ENCODE measurements at regions not wholly inside any gene's neighbourhood (a gene's known extent, or its start where the extent isn't known, plus 50 kb on each side); places are given as distances from the start of the nearest gene placed in this dataset.

DNA sequence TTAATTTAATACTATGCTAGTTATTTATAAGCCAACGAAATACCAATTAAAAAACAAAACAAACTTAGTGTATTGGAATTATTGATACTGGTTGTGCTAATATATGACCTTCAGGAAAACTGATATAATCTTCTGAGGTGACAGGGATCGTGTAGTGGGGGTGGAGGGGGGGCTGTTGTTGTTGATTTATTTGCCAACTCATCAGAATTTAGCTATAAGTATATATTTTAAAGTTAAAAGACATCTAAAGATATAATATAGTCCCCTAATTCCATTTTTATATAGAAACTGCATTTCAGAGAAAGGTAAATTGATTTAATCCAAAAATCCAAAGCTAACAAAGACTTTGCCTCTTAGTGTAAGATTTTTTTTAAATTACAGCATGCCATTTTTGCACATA, 210.5 kb downstream of the LRRK2 start:
- Mint-ChIP-seq H3K4me1 (no peaks in the 10 kb centered on the region), H3K27ac (no peak overlapping the region), H3K36me3 (ENCODE audit: low read depth) (no peaks in the 10 kb centered on the region), H3K4me3 (no peak overlapping the region), H3K27me3 (ENCODE audit: insufficient read depth, low read depth, poor library complexity) (no peaks in the 10 kb centered on the region), H3K9me3 (no peaks in the 10 kb centered on the region)
- H3K9me2 ChIP-seq (ENCODE audit: insufficient read depth) = no peaks in the 10 kb centered on the region
- ATAC-seq (no peak), DNase-seq (ENCODE audit: low spot score) (no peak)
- no peak overlapping the region for H3K4me2 ChIP-seq
- no peak overlapping the region for H3K27ac ChIP-seq (ENCODE audit: low read depth)
- no peaks in the 10 kb centered on the region for H3K36me3 ChIP-seq (ENCODE audit: insufficient read depth)
- H2AFZ ChIP-seq = no peak overlapping the region
- no peak for TF ChIP-seq STAT1 (IDR thresholded peaks at IDR 0.05; ENCODE audit: unreplicated experiment)
- TF ChIP-seq, protein P1, sequence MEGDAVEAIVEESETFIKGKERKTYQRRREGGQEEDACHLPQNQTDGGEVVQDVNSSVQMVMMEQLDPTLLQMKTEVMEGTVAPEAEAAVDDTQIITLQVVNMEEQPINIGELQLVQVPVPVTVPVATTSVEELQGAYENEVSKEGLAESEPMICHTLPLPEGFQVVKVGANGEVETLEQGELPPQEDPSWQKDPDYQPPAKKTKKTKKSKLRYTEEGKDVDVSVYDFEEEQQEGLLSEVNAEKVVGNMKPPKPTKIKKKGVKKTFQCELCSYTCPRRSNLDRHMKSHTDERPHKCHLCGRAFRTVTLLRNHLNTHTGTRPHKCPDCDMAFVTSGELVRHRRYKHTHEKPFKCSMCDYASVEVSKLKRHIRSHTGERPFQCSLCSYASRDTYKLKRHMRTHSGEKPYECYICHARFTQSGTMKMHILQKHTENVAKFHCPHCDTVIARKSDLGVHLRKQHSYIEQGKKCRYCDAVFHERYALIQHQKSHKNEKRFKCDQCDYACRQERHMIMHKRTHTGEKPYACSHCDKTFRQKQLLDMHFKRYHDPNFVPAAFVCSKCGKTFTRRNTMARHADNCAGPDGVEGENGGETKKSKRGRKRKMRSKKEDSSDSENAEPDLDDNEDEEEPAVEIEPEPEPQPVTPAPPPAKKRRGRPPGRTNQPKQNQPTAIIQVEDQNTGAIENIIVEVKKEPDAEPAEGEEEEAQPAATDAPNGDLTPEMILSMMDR (conservative IDR thresholded peaks at IDR 0.05; ENCODE audit: low read depth in 2 of 2) = no peak
- TF ChIP-seq, protein P2, sequence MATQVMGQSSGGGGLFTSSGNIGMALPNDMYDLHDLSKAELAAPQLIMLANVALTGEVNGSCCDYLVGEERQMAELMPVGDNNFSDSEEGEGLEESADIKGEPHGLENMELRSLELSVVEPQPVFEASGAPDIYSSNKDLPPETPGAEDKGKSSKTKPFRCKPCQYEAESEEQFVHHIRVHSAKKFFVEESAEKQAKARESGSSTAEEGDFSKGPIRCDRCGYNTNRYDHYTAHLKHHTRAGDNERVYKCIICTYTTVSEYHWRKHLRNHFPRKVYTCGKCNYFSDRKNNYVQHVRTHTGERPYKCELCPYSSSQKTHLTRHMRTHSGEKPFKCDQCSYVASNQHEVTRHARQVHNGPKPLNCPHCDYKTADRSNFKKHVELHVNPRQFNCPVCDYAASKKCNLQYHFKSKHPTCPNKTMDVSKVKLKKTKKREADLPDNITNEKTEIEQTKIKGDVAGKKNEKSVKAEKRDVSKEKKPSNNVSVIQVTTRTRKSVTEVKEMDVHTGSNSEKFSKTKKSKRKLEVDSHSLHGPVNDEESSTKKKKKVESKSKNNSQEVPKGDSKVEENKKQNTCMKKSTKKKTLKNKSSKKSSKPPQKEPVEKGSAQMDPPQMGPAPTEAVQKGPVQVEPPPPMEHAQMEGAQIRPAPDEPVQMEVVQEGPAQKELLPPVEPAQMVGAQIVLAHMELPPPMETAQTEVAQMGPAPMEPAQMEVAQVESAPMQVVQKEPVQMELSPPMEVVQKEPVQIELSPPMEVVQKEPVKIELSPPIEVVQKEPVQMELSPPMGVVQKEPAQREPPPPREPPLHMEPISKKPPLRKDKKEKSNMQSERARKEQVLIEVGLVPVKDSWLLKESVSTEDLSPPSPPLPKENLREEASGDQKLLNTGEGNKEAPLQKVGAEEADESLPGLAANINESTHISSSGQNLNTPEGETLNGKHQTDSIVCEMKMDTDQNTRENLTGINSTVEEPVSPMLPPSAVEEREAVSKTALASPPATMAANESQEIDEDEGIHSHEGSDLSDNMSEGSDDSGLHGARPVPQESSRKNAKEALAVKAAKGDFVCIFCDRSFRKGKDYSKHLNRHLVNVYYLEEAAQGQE (IDR thresholded peaks at IDR 0.05; ENCODE audit: unreplicated experiment) = no peak
- TF ChIP-seq JUNB (IDR thresholded peaks at IDR 0.05; ENCODE audit: unreplicated experiment) = no peak
- no peak for TF ChIP-seq POLR2AphosphoS5 (IDR thresholded peaks at IDR 0.05; ENCODE audit: low read depth)
- no peak for TF ChIP-seq EZH2phosphoT487 (IDR thresholded peaks at IDR 0.05; ENCODE audit: unreplicated experiment)
- TF ChIP-seq ZNF114 (CRISPR knock-in tag; IDR thresholded peaks at IDR 0.05) = no peak
- TF ChIP-seq EZH2 (IDR thresholded peaks at IDR 0.05; ENCODE audit: low read depth, unreplicated experiment) = no peak
- TF ChIP-seq ZNF331 (CRISPR knock-in tag; IDR thresholded peaks at IDR 0.05; ENCODE audit: low read depth) = no peak
- no peak for TF ChIP-seq CREB1 (CRISPR knock-in tag; IDR thresholded peaks at IDR 0.05; ENCODE audit: low read depth)
- H3K79me2 ChIP-seq (replicated peaks; ENCODE audit: insufficient read depth) = no peaks in the 10 kb centered on the region
- H3K4me1 ChIP-seq (ENCODE audit: insufficient read depth) = no peaks in the 10 kb centered on the region
- no peak overlapping the region for H3K4me3 ChIP-seq
- no peaks in the 10 kb centered on the region for H4K20me1 ChIP-seq (replicated peaks; ENCODE audit: insufficient read depth)
- no peaks in the 10 kb centered on the region for H3F3A ChIP-seq (replicated peaks; ENCODE audit: low read depth)
- no peaks in the 10 kb centered on the region for H3K27me3 ChIP-seq (ENCODE audit: insufficient read depth)

GRCh38 chr12:40435951-40436350, 211.2 kb downstream of the LRRK2 start:
- no peak for ATAC-seq

More at GRCh38 chr12:40435951-40436350, 211.2 kb downstream of the LRRK2 start:
- no peaks in the 10 kb centered on the region for H4K20me1 ChIP-seq (replicated peaks; ENCODE audit: insufficient read depth)
- Mint-ChIP-seq H3K9me3 (no peaks in the 10 kb centered on the region), H3K27me3 (ENCODE audit: insufficient read depth, low read depth, poor library complexity) (no peaks in the 10 kb centered on the region), H3K4me1 (no peaks in the 10 kb centered on the region), H3K27ac (no peak overlapping the region), H3K36me3 (ENCODE audit: low read depth) (no peaks in the 10 kb centered on the region), H3K4me3 (no peak overlapping the region)
- H3K9me2 ChIP-seq (ENCODE audit: insufficient read depth) = no peaks in the 10 kb centered on the region
- TF ChIP-seq NANOG (IDR thresholded peaks at IDR 0.05; ENCODE audit: borderline replicate concordance) (no peak), ZNF331 (CRISPR knock-in tag; IDR thresholded peaks at IDR 0.05; ENCODE audit: low read depth) (no peak), JUNB (IDR thresholded peaks at IDR 0.05; ENCODE audit: unreplicated experiment) (no peak), POLR2AphosphoS5 (IDR thresholded peaks at IDR 0.05; ENCODE audit: low read depth) (no peak), ETS1 (IDR thresholded peaks at IDR 0.05) (no peak), EZH2phosphoT487 (IDR thresholded peaks at IDR 0.05; ENCODE audit: unreplicated experiment) (no peak), ZNF114 (CRISPR knock-in tag; IDR thresholded peaks at IDR 0.05) (no peak), CREB1 (CRISPR knock-in tag; IDR thresholded peaks at IDR 0.05; ENCODE audit: low read depth) (no peak), EZH2 (IDR thresholded peaks at IDR 0.05; ENCODE audit: low read depth, unreplicated experiment) (no peak), STAT1 (IDR thresholded peaks at IDR 0.05; ENCODE audit: unreplicated experiment) (no peak)
- TF ChIP-seq, protein P1 (conservative IDR thresholded peaks at IDR 0.05; ENCODE audit: low read depth in 2 of 2) = no peak
- H3K27ac ChIP-seq (ENCODE audit: low read depth) = no peak overlapping the region
- H3K4me1 ChIP-seq (ENCODE audit: insufficient read depth) = no peaks in the 10 kb centered on the region
- H3K4me2 ChIP-seq = no peak overlapping the region
- DNase-seq (ENCODE audit: low spot score) = no peak
- no peaks in the 10 kb centered on the region for H3F3A ChIP-seq (replicated peaks; ENCODE audit: low read depth)
- H3K4me3 ChIP-seq = no peak overlapping the region
- H2AFZ ChIP-seq = no peak overlapping the region
- no peaks in the 10 kb centered on the region for H3K27me3 ChIP-seq (ENCODE audit: insufficient read depth)
- no peaks in the 10 kb centered on the region for H3K36me3 ChIP-seq (ENCODE audit: insufficient read depth)
- no peaks in the 10 kb centered on the region for H3K79me2 ChIP-seq (replicated peaks; ENCODE audit: insufficient read depth)

Measured in GM23338 (cell line).